IMR-90 (cell line): ENCODE measurements at regions not wholly inside any gene's neighbourhood (a gene's known extent, or its start where the extent isn't known, plus 50 kb on each side); places are given as distances from the start of the nearest gene placed in this dataset.

Experiments used
- CTCF ChIP-seq: conservative IDR thresholded peaks from 2 replicates; pipeline ENCODE4 v1.5.1; 2012; ENCODE audit warnings: mild to moderate bottlenecking, low read depth, low read length, improper control_type of control experiment
- MAZ ChIP-seq: IDR thresholded peaks from 2 replicates; pipeline ENCODE4 v1.6.1; 2012; ENCODE audit warnings: low read depth, mild to moderate bottlenecking, low read length, improper control_type of control experiment, moderate library complexity, borderline replicate concordance
- MXI1 ChIP-seq: IDR thresholded peaks from 2 replicates; pipeline ENCODE4 v1.6.1; 2012; ENCODE audit warnings: low read depth, mild to moderate bottlenecking, low read length, moderate library complexity, borderline replicate concordance
- POLR2A ChIP-seq: IDR thresholded peaks from 2 replicates; pipeline ENCODE4 v1.6.1; 2012; ENCODE audit warnings: mild to moderate bottlenecking, low read depth, low read length

GRCh38 chr13:112238436-112238995 is 137.6 kb upstream of the SPACA7 start:
- TF ChIP-seq CTCF = no peak
- TF ChIP-seq POLR2A = no peak
- TF ChIP-seq MXI1 = no peak
- TF ChIP-seq MAZ = no peak
